HCT116 (cell line): ENCODE measurements at regions not wholly inside any gene's neighbourhood (a gene's known extent, or its start where the extent isn't known, plus 50 kb on each side); places are given as distances from the start of the nearest gene placed in this dataset.

Experiments used
- CTCF ChIP-seq, 3 experiments: fragments of 200-600 bp in 1 of 3; sonication (generic) in 1 of 3; IDR thresholded peaks in 2 of 3; conservative IDR thresholded peaks in 1 of 3; 2 replicates each; pipeline ENCODE4 v1.5.1; 2012 to 2017; ENCODE audit warnings: low read depth in 2 of 3, low read length in 2 of 3, antibody characterized with exemption in 1 of 3, borderline replicate concordance in 1 of 3, control low read depth in 1 of 3, mild to moderate bottlenecking in 1 of 3, mixed read lengths in 1 of 3, mixed run types in 1 of 3, moderate library complexity in 1 of 3; ENCODE audit not compliant: insufficient read depth in 1 of 3
- EZH2 ChIP-seq: fragments of 200-600 bp; sonication (generic); IDR thresholded peaks from 2 replicates; pipeline ENCODE4 v1.6.1; 2017; ENCODE audit warnings: antibody characterized with exemption, mixed run types
- POLR2A ChIP-seq: IDR thresholded peaks from 2 replicates; pipeline ENCODE4 v1.7.0; 2011; ENCODE audit warnings: borderline replicate concordance; ENCODE audit not compliant: insufficient read depth, insufficient read length; ENCODE audit errors: extremely low read depth
- POLR2AphosphoS5 ChIP-seq: IDR thresholded peaks from 2 replicates; pipeline ENCODE4 v1.6.1; 2011; ENCODE audit warnings: mild to moderate bottlenecking, low read depth, low read length, moderate library complexity
- REST ChIP-seq: IDR thresholded peaks from 2 replicates; pipeline ENCODE4 v1.6.1; 2012; ENCODE audit warnings: low read depth
- SRF ChIP-seq: IDR thresholded peaks from 2 replicates; pipeline ENCODE4 v1.6.1; 2012; ENCODE audit warnings: low read depth
- TCF7L2 ChIP-seq: IDR thresholded peaks from 2 replicates; pipeline ENCODE4 v1.7.0; 2011; ENCODE audit warnings: borderline replicate concordance, inconsistent platforms; ENCODE audit not compliant: insufficient read depth, insufficient read length; ENCODE audit errors: extremely low read depth
- YY1 ChIP-seq: IDR thresholded peaks from 2 replicates; pipeline ENCODE4 v1.6.1; 2011; ENCODE audit warnings: low read length, low read depth, moderate library complexity, mild to moderate bottlenecking; ENCODE audit not compliant: insufficient replicate concordance; ENCODE audit errors: extremely low read depth
- ZBTB33 ChIP-seq: IDR thresholded peaks from 2 replicates; pipeline ENCODE4 v1.6.1; 2011; ENCODE audit warnings: mild to moderate bottlenecking, low read length, moderate library complexity; ENCODE audit not compliant: insufficient replicate concordance; ENCODE audit errors: extremely low read depth
- ZNF274 ChIP-seq: fragments of 200-500 bp; sonication (Bioruptor generic); IDR thresholded peaks from 2 replicates; pipeline ENCODE4 v1.6.1; 2014; ENCODE audit warnings: mild to moderate bottlenecking, low read depth, low read length, inconsistent platforms

GRCh38 chr17:33948309-33948708 is 306.8 kb upstream of the CCL2 start:
- TF ChIP-seq CTCF (IDR thresholded peaks at IDR 0.05 in 2 of 3, conservative IDR thresholded peaks at IDR 0.05 in 1 of 3; ENCODE audit: borderline replicate concordance in 1 of 3, insufficient read depth in 1 of 3, low read depth in 2 of 3, low read length in 2 of 3) = no peak
- TF ChIP-seq TCF7L2 = no peak
- TF ChIP-seq POLR2A = no peak
- TF ChIP-seq EZH2 = no peak
- TF ChIP-seq ZNF274 = no peak
- no peak for TF ChIP-seq REST
- no peak for TF ChIP-seq SRF
- no peak for TF ChIP-seq YY1
- TF ChIP-seq POLR2AphosphoS5 = no peak
- TF ChIP-seq ZBTB33 = no peak
